NCI-H2107 treated with DMSO at 0.1 percent for 48 hours (cell line): ENCODE measurements at regions not wholly inside any gene's neighbourhood (a gene's known extent, or its start where the extent isn't known, plus 50 kb on each side); places are given as distances from the start of the nearest gene placed in this dataset.
"Not testable (repeated sequence)": the region's sequence is repeated elsewhere in the genome, so short reads cannot be mapped to it uniquely, and the experiment has no call there.

Experiments
- DNase-seq: peaks from one replicate; lab custom pipeline; 2025; ENCODE audit not compliant: unreplicated experiment; lab: John Stamatoyannopoulos, UW

DNA sequence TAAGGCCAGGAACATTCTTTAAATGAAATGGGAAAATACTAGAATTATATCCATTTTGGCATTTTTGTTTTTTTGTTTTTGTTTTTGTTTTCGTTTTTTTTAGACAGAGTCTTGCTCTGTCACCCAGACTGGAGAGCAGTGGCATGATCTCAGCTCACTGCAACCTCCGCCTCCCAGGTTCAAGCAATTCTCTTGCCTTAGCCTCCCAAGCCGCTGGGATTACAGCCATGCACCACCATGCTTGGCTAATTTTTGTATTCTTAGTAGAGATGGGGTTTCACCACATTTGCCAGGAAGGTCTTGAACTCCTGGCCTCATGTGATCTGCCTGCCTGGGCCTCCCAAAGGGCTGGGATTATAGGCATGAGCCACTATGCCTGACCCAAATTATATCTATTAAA, 520.7 kb upstream of the RORB start:
- DNase-seq: not testable (repeated sequence)

DNA sequence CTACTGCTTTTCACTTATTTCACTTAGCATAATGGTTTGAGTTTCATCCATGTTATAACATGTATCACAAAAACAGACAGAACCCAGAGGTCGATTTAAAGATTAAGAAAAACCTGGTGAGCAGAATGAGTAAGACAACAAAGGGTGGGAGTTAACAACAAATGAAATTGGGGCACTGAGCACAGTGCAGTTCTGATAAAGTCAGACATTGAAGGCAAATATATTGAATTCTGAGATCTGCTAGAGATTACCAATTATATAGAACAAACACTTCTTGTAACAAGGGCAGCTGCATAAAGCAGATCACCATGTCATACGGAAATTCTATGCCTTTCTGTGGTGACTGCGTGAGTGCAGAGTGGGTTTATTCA, 517.3 kb upstream of the RORB start:
- peak; percentile 76 for DNase-seq

DNA sequence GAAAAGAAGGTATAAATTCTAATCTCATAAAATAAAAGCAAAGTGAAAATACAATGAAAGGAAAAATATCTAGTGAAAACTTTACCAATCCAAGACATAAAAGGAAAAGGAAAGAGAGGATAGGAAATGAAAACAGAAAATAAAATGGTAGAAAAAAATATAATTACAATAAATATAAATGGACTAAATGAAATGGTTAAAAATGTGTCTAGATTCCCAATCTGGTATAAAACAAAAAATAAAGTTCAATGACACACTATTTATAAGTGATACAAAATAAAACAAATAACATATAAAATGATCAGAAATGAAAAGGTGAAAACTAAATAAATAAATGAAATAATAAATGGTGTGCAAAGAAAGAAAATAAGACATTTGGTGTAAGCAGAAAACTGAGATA, 516.4 kb upstream of the RORB start:
- no peak for DNase-seq

GRCh38 chr9:73981405-73981804, 515.7 kb upstream of the RORB start:
- DNase-seq: no peak

DNA sequence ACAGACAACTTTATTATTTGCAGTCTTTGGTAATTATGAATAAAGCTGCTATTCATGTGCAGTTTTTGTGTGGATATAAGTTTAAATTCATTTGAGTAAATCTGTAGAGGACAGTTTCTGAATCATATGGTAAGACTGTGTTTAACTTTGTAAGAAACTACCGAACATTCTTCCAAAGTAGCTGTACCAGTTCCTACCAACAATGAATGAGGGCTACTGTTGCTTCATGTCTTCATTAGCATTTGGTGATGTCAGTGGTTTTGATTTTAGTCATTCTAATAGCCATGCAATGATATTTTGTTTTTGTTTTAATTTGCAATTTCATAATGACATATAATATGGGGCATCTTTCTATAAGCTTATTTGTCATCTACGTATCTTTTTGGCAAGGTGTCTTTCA, 501.3 kb upstream of the RORB start:
- DNase-seq: no peak

GRCh38 chr9:73996844-73997243, 500.3 kb upstream of the RORB start:
- DNase-seq: no peak

- no peak for DNase-seq
Observed at GRCh38 chr9:74001382-74001781, 495.8 kb upstream of the RORB start.

GRCh38 chr9:74006935-74007334, 490.2 kb upstream of the RORB start:
- no peak for DNase-seq

DNA sequence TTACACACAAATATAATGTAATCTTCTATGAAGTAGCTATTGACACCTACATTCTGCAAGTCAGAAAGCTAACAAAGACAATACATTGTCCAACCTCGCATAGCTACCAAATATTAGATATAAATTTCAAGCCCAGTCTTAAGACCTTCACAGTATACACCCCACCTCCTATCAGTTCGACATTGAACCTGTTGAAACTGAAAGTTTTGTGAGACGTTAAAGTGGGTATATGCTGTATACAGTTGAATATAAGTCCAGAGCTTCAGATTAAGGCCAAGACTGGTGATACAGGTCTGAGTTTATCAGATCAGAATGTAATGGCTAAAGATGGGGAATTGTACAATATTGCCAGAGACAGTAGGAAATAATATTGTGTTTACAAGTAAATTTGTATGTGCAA, 489.3 kb upstream of the RORB start:
- no peak for DNase-seq

DNA sequence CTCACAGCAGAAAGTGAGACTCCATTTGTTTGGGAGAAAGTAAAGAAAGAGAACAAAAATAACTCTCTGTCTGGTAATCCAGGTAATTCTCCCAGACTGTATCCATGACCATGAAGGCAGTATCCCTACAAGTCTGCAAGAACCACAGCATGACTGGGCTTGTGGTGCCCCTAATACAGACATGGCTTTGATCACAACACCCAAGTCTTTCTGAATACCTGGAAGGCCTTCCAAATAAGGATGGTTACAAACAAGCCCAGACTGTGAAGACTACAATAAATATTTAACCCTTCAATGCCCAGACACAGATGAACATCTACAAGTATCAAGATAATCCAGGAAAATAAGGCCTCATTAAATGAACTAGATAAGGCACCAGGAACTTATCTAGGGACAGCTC, 481.1 kb upstream of the RORB start:
- no peak for DNase-seq

DNA sequence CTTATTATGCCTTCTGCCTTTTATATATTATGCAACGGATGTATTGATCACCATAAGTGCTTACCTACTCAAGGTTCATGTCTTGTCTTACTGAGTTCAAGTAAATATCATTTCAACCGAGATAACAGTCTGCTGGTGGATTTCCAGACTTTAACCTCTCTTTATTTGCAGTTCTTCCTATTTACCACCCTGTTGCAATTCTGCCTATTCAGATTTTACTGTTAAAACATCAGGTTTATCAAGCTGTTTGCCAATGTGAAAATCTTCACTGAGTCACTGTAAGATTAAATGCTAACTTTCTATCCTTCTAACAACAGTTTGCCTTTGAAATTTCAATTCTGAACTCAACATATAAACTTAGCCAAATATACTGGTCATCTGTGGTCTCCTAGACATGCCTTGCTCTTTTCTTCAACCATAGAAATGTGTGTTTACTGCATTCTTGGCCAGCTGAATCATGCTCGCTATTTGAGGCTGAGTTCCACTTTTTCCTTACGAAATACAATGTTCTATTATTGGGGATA, 471.7 kb upstream of the RORB start:
- no peak for DNase-seq

GRCh38 chr9:74032421-74032820, 464.7 kb upstream of the RORB start:
- no peak for DNase-seq

GRCh38 chr9:74035786-74036185, 461.3 kb upstream of the RORB start:
- DNase-seq: no peak

- no peak for DNase-seq
Observed at GRCh38 chr9:74036549-74037231, 460.4 kb upstream of the RORB start.

- DNase-seq: no peak
Observed at GRCh38 chr9:74037274-74037673, 459.9 kb upstream of the RORB start.

GRCh38 chr9:74041588-74041987, 455.5 kb upstream of the RORB start:
- no peak for DNase-seq

DNA sequence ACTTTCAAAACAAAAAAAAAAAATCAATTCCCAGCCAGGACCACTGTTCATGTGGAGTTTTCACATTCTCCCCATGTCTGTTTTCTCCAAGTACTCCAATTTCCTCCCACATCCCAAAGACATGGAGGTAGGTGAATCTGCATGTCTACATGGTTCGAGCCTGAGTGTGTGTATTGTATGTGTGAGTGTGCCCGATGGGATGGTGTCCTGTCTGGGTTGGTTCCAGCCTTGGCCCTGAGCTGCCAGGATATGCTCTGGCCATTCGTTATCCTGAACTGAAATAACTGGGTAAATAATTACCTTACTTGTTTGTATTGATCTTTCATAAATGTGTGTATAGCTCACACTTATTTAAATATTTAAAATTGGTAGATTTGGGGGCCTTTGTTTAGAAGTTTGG, 452.3 kb upstream of the RORB start:
- no peak for DNase-seq

- no peak for DNase-seq
Observed at GRCh38 chr9:74056023-74056422, 441.1 kb upstream of the RORB start.

GRCh38 chr9:74057051-74057450, 440.1 kb upstream of the RORB start:
- not testable (repeated sequence) for DNase-seq

DNA sequence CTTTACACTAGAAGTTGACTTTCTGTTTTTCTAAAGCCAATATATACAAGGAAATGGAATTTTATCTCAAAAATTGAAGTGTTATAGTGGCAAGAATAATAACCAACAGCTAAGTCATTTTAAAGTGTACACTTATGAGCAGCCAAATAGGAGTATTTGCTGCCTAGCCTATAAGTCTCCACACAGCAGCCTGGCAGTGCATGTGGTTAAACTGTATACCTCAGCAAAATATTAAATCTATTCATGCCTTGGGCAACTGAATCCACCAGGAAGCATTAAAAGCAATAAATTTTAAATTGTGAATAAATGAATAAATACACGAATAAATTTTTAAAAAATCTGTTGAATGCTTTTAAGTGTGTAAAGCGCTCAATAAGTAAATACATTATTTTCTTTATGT, 432.4 kb upstream of the RORB start:
- no peak for DNase-seq

GRCh38 chr9:74066128-74066527, 431.0 kb upstream of the RORB start:
- DNase-seq: no peak

DNA sequence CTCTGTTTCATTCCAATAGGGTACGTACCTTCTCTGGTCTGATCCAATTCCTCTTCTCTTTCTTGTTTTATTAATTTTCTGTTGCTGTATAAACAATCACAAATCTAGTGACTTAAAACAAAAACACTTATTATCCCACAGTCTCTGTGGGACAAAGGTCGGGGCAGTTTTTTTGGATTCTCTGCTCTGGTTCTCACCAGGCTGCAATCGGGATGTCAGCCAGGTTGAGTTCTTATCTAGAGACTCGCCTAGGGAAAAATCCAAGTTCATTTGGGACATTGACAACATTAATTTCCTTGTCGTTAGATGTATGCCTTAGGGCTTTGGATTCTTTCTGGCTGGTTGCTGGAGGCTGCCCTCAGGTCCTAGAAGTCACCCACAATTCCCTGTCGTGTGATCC, 430.5 kb upstream of the RORB start:
- no peak for DNase-seq

- DNase-seq: no peak
Observed at GRCh38 chr9:74071502-74071901, 425.6 kb upstream of the RORB start.
